Forelimb muscle (tissue), 1 donor: ENCODE measurements at regions not wholly inside any gene's neighbourhood (a gene's known extent, or its start where the extent isn't known, plus 50 kb on each side); places are given as distances from the start of the nearest gene placed in this dataset.
"Not testable (repeated sequence)": the region's sequence is repeated elsewhere in the genome, so short reads cannot be mapped to it uniquely, and the experiment has no call there.

Experiments used
- DNase-seq: peaks from one replicate; pipeline ENCODE4 v3.0.0-alpha.2; 2013; ENCODE audit warnings: low read depth

- DNase-seq: not testable (repeated sequence)
Observed at GRCh38 chr2:114018464-114018863, 128.6 kb downstream of the ACTR3 start.

- no peak for DNase-seq
Observed at GRCh38 chr2:114020668-114021067, 130.8 kb downstream of the ACTR3 start.

- DNase-seq: no peak
Observed at GRCh38 chr2:114022360-114023085, 132.6 kb downstream of the ACTR3 start.

DNA sequence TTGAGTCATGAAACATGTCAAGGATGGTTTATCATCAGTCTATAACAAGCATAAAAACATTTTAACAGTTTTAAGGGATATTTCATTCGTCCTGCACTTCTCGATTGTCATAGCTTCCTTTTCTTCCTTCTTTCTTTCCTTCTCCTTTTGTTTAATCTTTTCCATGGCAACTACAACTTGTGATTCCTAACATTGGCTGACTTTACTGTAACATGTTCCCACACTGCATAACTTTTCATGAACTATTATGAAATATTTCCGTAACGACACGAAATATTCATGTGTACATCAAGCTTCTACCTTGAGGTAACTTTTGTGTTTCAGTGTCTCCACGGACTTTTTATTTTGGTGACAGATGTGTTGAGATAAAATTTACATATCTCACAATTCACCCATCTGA lies 134.4 kb downstream of the ACTR3 start:
- no peak for DNase-seq

- no peak for DNase-seq
Observed at GRCh38 chr2:114025030-114025429, 135.1 kb downstream of the ACTR3 start.

- DNase-seq: no peak
Observed at GRCh38 chr2:114027437-114027836, 137.5 kb downstream of the ACTR3 start.

DNA sequence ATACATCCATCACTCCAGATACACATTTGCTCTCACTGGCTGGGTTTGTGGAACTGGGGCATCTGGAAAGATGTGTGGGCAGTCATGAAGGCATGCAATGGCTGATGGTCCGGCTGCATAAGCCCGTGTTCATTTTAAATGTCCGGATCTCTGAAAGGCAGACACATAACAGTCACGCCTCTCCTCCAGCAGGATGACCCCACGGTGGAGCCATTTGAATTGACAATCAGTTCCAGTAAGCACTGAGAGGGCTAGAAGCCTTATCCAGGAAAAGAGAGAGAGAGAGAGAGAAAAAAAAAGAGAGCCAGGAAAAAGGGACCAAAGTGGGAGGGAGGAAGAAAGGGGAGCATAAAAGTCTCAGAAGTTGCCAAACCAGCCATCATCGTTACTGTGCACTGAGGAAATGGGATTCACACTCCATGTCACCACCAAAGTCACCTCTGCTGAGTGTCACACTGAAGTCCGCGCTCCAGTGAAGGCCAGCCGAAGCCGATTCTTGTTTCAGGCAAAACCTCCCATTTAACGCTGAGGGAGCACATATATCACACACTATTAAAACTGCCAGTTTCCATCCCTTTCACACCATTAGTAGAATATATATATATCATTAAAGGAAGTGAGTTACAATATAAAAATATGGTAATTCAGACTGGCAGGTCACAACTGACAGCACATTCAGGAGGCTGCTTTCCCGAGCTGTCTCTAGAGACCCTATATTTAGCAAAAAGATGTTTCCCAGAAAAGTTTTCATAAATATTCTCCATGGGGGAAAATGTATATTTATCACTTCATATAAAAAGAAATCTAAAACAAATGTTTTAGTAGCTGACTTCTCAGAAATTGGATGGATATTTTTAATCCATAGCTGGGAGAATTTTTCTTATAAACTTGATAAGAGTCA lies 142.0 kb downstream of the ACTR3 start:
- DNase-seq: no peak

DNA sequence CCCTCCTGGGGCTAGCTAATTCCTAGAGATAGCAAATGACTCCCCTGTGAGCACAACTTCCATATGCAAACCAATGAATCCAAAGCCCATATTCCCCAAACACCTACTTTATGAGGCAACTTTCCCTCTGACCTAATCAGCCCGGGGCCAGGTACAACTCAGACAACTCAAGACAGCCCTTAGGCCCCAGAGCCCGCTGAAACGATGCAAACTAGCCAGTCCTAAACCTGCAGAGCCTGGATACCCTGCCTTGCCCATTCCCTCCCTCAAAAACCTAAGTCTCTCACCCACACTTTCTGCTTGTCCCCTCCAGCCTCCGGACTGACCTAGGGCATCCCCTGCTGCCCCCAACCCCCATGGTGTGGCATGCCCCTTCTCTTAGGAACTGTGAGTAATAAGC lies 142.8 kb downstream of the ACTR3 start:
- DNase-seq: no peak

GRCh38 chr2:114034742-114035141 lies 144.9 kb downstream of the ACTR3 start:
- no peak for DNase-seq

DNA sequence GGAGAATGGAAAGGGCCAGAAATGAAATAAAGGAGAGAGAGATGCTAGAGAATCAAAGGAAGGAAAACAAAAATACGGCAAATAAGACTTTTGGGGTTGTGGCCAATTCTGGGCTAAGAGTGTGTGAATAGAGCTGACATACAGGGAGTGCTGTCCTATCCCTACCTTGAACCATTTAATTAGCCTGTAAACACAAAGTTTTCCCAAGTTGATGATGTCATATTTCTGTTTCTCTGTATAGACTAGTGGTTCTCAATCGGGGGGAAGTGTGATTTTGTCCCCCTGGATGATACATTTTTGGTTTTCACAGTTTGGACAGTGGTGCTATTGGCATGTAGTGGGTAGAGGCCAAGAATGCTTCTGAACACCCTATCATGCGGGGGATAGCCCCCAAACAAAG lies 148.8 kb downstream of the ACTR3 start:
- DNase-seq: no peak

- no peak for DNase-seq
Observed at GRCh38 chr2:114039677-114040076, 149.8 kb downstream of the ACTR3 start.

DNA sequence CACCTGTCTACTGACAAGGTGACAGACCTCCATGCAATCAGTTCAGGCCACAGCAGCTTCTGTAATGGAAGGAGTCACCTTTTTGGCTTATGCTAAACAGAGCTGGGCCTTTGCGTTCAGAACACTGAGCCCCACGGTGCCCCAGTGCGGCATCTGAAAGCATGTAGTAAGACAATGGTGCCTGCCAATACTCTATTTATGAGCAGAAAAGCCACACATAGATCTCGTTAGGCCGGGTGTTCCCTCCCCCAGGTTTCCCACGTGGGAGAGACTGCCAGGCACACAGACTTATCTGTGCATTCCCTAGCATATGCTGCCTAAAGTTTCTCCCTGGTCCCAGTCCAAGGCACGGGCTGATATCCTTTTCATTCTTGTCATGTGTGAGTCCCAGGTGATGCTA lies 150.9 kb downstream of the ACTR3 start:
- DNase-seq: no peak

GRCh38 chr2:114044985-114045384 lies 155.1 kb downstream of the ACTR3 start:
- no peak for DNase-seq

- no peak for DNase-seq
Observed at GRCh38 chr2:114046373-114046772, 156.5 kb downstream of the ACTR3 start.

- no peak for DNase-seq
Observed at GRCh38 chr2:114046866-114047435, 157.1 kb downstream of the ACTR3 start.

GRCh38 chr2:114049280-114049679 lies 159.4 kb downstream of the ACTR3 start:
- DNase-seq: no peak

GRCh38 chr2:114049826-114050225 lies 159.9 kb downstream of the ACTR3 start:
- no peak for DNase-seq

DNA sequence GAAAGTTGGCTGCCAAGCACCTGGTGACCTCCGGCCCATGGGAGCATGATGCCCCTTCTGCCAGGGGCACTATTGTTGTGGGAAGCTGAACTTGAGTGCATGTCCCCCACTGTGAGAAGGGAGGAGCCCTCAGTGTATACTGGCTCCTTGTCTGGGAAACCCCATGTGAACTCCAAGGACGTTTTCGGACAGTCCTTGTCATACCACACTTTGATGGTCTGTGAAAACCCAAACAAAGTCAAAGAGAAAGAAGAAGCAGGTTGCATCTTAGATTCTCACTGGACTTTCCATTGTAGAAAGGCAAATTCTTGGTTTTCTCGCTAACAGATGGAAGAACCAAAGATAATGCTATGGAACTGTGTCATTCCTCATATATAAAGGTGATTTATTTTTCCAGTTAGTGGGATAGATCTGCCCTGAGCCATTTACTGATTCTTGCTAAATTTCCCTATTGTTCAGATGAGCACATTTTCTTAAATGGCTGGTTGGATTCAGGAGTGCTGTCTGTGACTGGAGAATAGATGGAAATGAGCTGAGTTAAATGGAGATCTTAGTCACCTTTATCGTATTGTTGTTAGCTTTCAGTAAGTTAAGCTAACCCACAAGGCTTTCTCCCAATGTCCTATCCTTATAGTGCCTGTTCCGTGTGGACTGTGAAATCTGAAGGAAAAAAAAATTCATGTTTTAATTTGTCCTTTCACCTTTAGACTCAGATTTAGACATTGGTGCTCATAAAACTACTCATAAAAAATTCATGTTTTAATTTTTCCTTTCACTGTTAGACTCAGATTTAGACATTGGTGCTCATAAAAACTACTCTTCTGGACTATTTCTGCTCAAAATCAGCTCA lies 166.6 kb downstream of the ACTR3 start:
- no peak for DNase-seq

- DNase-seq: no peak
Observed at GRCh38 chr2:114057638-114058037, 167.7 kb downstream of the ACTR3 start.

- no peak for DNase-seq
Observed at GRCh38 chr2:114061566-114062098, 171.7 kb downstream of the ACTR3 start.

- no peak for DNase-seq
Observed at GRCh38 chr2:114063346-114063745, 173.5 kb downstream of the ACTR3 start.
